NCI-H2107 (cell line): ENCODE measurements at regions not wholly inside any gene's neighbourhood (a gene's known extent, or its start where the extent isn't known, plus 50 kb on each side); places are given as distances from the start of the nearest gene placed in this dataset.
"Not testable (repeated sequence)": the region's sequence is repeated elsewhere in the genome, so short reads cannot be mapped to it uniquely, and the experiment has no call there.

Experiments used
- DNase-seq: peaks from one replicate; lab custom pipeline; 2025; lab: John Stamatoyannopoulos, UW

GRCh38 chr2:159880729-159881128, 82.7 kb upstream of the CD302 start:
- DNase-seq, result peak; percentile 26

GRCh38 chr2:159879051-159879604, 81.1 kb upstream of the CD302 start:
- DNase-seq, result no peak

- no peak for DNase-seq
Observed at GRCh38 chr2:159875083-159875482, 77.1 kb upstream of the CD302 start.

GRCh38 chr2:159873258-159873657, 75.2 kb upstream of the CD302 start:
- DNase-seq, result no peak

- DNase-seq, result no peak
Observed at GRCh38 chr2:159872353-159872752, 74.3 kb upstream of the CD302 start.

- DNase-seq, result not testable (repeated sequence)
Observed at GRCh38 chr2:159868598-159869159, 70.7 kb upstream of the CD302 start.

GRCh38 chr2:159867567-159868361, 69.8 kb upstream of the CD302 start:
- DNase-seq, result no peak

- DNase-seq, result no peak
Observed at GRCh38 chr2:159863526-159864160, 65.6 kb upstream of the CD302 start.

GRCh38 chr2:159860581-159861310, 62.7 kb upstream of the CD302 start:
- no peak for DNase-seq

- no peak for DNase-seq
Observed at GRCh38 chr2:159859583-159859982, 61.6 kb upstream of the CD302 start.

- no peak for DNase-seq
Observed at GRCh38 chr2:159856760-159857159, 58.8 kb upstream of the CD302 start.

GRCh38 chr2:159855557-159856061, 57.6 kb upstream of the CD302 start:
- DNase-seq, result no peak

GRCh38 chr2:159855143-159855542, 57.1 kb upstream of the CD302 start:
- no peak for DNase-seq

GRCh38 chr2:159854481-159854880, 56.5 kb upstream of the CD302 start:
- DNase-seq, result no peak

GRCh38 chr2:159853101-159853500, 55.1 kb upstream of the CD302 start:
- DNase-seq, result no peak

- no peak for DNase-seq
Observed at GRCh38 chr2:159851941-159852340, 53.9 kb upstream of the CD302 start.

GRCh38 chr2:159850789-159851188, 52.8 kb upstream of the CD302 start:
- no peak for DNase-seq

- DNase-seq, result no peak
Observed at GRCh38 chr2:159849160-159849813, 51.3 kb upstream of the CD302 start.
